HG03521 (cell line): ENCODE measurements at regions not wholly inside any gene's neighbourhood (a gene's known extent, or its start where the extent isn't known, plus 50 kb on each side); places are given as distances from the start of the nearest gene placed in this dataset.
"Not testable (repeated sequence)": the region's sequence is repeated elsewhere in the genome, so short reads cannot be mapped to it uniquely, and the experiment has no call there.

ENCODE experiments used
- ATAC-seq: cut with Tn5 transposase; IDR thresholded peaks from one replicate; pipeline ENCODE4 v1.9.1; 2021; ENCODE audit warnings: mild to moderate bottlenecking, moderate library complexity; ENCODE audit not compliant: unreplicated experiment

GRCh38 chr10:107540981-107541380 lies 376.5 kb upstream of the SORCS1 start:
- no peak for ATAC-seq

- ATAC-seq = no peak
Measured at GRCh38 chr10:107529350-107529749, 364.8 kb upstream of the SORCS1 start.

GRCh38 chr10:107520348-107520747 lies 355.8 kb upstream of the SORCS1 start:
- ATAC-seq = no peak

GRCh38 chr10:107517811-107518210 lies 353.3 kb upstream of the SORCS1 start:
- ATAC-seq = no peak

- ATAC-seq = no peak
Measured at GRCh38 chr10:107516349-107516748, 351.8 kb upstream of the SORCS1 start.

GRCh38 chr10:107504011-107504410 lies 339.5 kb upstream of the SORCS1 start:
- not testable (repeated sequence) for ATAC-seq

- no peak for ATAC-seq
Measured at GRCh38 chr10:107502229-107502985, 337.9 kb upstream of the SORCS1 start.

GRCh38 chr10:107498983-107499382 lies 334.5 kb upstream of the SORCS1 start:
- ATAC-seq = no peak

GRCh38 chr10:107497024-107497423 lies 332.5 kb upstream of the SORCS1 start:
- no peak for ATAC-seq

- ATAC-seq = no peak
Measured at GRCh38 chr10:107496594-107496993, 332.1 kb upstream of the SORCS1 start.

GRCh38 chr10:107492389-107492788 lies 327.9 kb upstream of the SORCS1 start:
- ATAC-seq = no peak

GRCh38 chr10:107490389-107490788 lies 325.9 kb upstream of the SORCS1 start:
- no peak for ATAC-seq

- no peak for ATAC-seq
Measured at GRCh38 chr10:107487284-107487683, 322.8 kb upstream of the SORCS1 start.

GRCh38 chr10:107485019-107485418 lies 320.5 kb upstream of the SORCS1 start:
- no peak for ATAC-seq

- no peak for ATAC-seq
Measured at GRCh38 chr10:107481881-107482280, 317.4 kb upstream of the SORCS1 start.

- ATAC-seq = no peak
Measured at GRCh38 chr10:107481224-107481623, 316.7 kb upstream of the SORCS1 start.

GRCh38 chr10:107480781-107481180 lies 316.3 kb upstream of the SORCS1 start:
- no peak for ATAC-seq

- no peak for ATAC-seq
Measured at GRCh38 chr10:107477266-107477665, 312.8 kb upstream of the SORCS1 start.

GRCh38 chr10:107476408-107476807 lies 311.9 kb upstream of the SORCS1 start:
- ATAC-seq = no peak

GRCh38 chr10:107474650-107475049 lies 310.1 kb upstream of the SORCS1 start:
- ATAC-seq = no peak

- no peak for ATAC-seq
Measured at GRCh38 chr10:107473225-107473624, 308.7 kb upstream of the SORCS1 start.

GRCh38 chr10:107471911-107472310 lies 307.4 kb upstream of the SORCS1 start:
- no peak for ATAC-seq

- ATAC-seq = no peak
Measured at GRCh38 chr10:107453561-107453960, 289.1 kb upstream of the SORCS1 start.
